Endothelial cell of umbilical vein (primary cell): ENCODE measurements at regions not wholly inside any gene's neighbourhood (a gene's known extent, or its start where the extent isn't known, plus 50 kb on each side); places are given as distances from the start of the nearest gene placed in this dataset.

Source experiments
- CTCF ChIP-seq, 2 donors: IDR thresholded peaks; 1 replicate in 1 of 2; 2 replicates in 1 of 2; pipeline ENCODE4 v1.5.1; 2011; ENCODE audit warnings: low read length in 2 of 2, mild to moderate bottlenecking in 2 of 2, moderate library complexity in 2 of 2, control low read depth in 1 of 2, inconsistent platforms in 1 of 2, low read depth in 1 of 2; ENCODE audit not compliant: insufficient read depth in 1 of 2; ENCODE audit errors: extremely low read depth in 1 of 2
- EZH2 ChIP-seq: IDR thresholded peaks from 2 replicates; pipeline ENCODE4 v1.6.1; 2012; ENCODE audit warnings: borderline replicate concordance, low read depth, mild to moderate bottlenecking, moderate library complexity, low read length, inconsistent platforms; ENCODE audit not compliant: severe bottlenecking
- MAX ChIP-seq: IDR thresholded peaks from 2 replicates; pipeline ENCODE4 v1.6.1; 2011; ENCODE audit not compliant: insufficient read depth, insufficient read length
- POLR2A ChIP-seq: IDR thresholded peaks from 2 replicates; pipeline ENCODE4 v1.6.1; 2012; ENCODE audit warnings: low read depth, mild to moderate bottlenecking, control low read depth, low read length

- TF ChIP-seq CTCF (IDR thresholded peaks at IDR 0.05; ENCODE audit: extremely low read depth in 1 of 2, insufficient read depth in 1 of 2, low read depth in 1 of 2, low read length in 2 of 2): no peak
- no peak for TF ChIP-seq MAX
- no peak for TF ChIP-seq POLR2A
- no peak for TF ChIP-seq EZH2
Observed at GRCh38 chr12:25681580-25681979, 128.5 kb upstream of the LMNTD1 start.
